ENCODE measurements at regions not wholly inside any gene's neighbourhood (a gene's known extent, or its start where the extent isn't known, plus 50 kb on each side); places are given as distances from the start of the nearest gene placed in this dataset.

- TF ChIP-seq CTCF (IDR thresholded peaks at IDR 0.05; ENCODE audit: extremely low read depth, low read depth, low read length), result no peak
- no peak overlapping the region for H3K27ac ChIP-seq (ENCODE audit: low read depth, low read length)
- no peak overlapping the region for H3K4me3 ChIP-seq (ENCODE audit: insufficient read depth, low read length)
- no peak overlapping the region for H3K4me2 ChIP-seq (ENCODE audit: insufficient read depth, low read length)
- no peaks in the 10 kb centered on the region for H3K27me3 ChIP-seq (ENCODE audit: insufficient read depth, low read length)
- H3K79me2 ChIP-seq (ENCODE audit: insufficient read depth, low read length), result no peaks in the 10 kb centered on the region
- peaks cover 2% of the 10 kb centered on the region for H3K9me3 ChIP-seq (ENCODE audit: low read depth, low read length)
- DNase-seq (ENCODE audit: insufficient read length, low spot score, missing footprints), result no peak
- no peaks in the 10 kb centered on the region for H4K20me1 ChIP-seq (ENCODE audit: insufficient read depth, low read length)
- no peaks in the 10 kb centered on the region for H3K4me1 ChIP-seq (ENCODE audit: insufficient read depth, low read length)
- no peak overlapping the region for H2AFZ ChIP-seq (ENCODE audit: low read length)
- no peaks in the 10 kb centered on the region for H3K36me3 ChIP-seq (ENCODE audit: insufficient read depth, low read length)
Observed at GRCh38 chr2:5588601-5589000, 103.6 kb upstream of the SOX11 start.

- Histone ChIP-seq H3K36me3 (ENCODE audit: insufficient read depth, low read length) (no peaks in the 10 kb centered on the region), H2AFZ (ENCODE audit: low read length) (no peak overlapping the region), H3K27ac (ENCODE audit: low read depth, low read length) (no peak overlapping the region), H3K4me2 (ENCODE audit: insufficient read depth, low read length) (no peak overlapping the region), H3K9me3 (ENCODE audit: low read depth, low read length) (peaks cover 2% of the 10 kb centered on the region), H3K27me3 (ENCODE audit: insufficient read depth, low read length) (no peaks in the 10 kb centered on the region), H3K4me3 (ENCODE audit: insufficient read depth, low read length) (no peak overlapping the region), H4K20me1 (ENCODE audit: insufficient read depth, low read length) (no peaks in the 10 kb centered on the region), H3K79me2 (ENCODE audit: insufficient read depth, low read length) (no peaks in the 10 kb centered on the region), H3K4me1 (ENCODE audit: insufficient read depth, low read length) (no peaks in the 10 kb centered on the region)
- no peak for DNase-seq (ENCODE audit: insufficient read length, low spot score, missing footprints)
- TF ChIP-seq CTCF (IDR thresholded peaks at IDR 0.05; ENCODE audit: extremely low read depth, low read depth, low read length), result no peak
Observed at GRCh38 chr2:5589183-5589582, 103.0 kb upstream of the SOX11 start.

GRCh38 chr2:5590886-5591285, 101.3 kb upstream of the SOX11 start:
- Histone ChIP-seq H3K9me3 (ENCODE audit: low read depth, low read length) (peaks cover 2% of the 10 kb centered on the region), H3K4me2 (ENCODE audit: insufficient read depth, low read length) (no peak overlapping the region), H3K27ac (ENCODE audit: low read depth, low read length) (no peak overlapping the region), H3K4me1 (ENCODE audit: insufficient read depth, low read length) (no peaks in the 10 kb centered on the region), H3K36me3 (ENCODE audit: insufficient read depth, low read length) (no peaks in the 10 kb centered on the region), H4K20me1 (ENCODE audit: insufficient read depth, low read length) (no peaks in the 10 kb centered on the region), H3K79me2 (ENCODE audit: insufficient read depth, low read length) (no peaks in the 10 kb centered on the region), H3K27me3 (ENCODE audit: insufficient read depth, low read length) (no peaks in the 10 kb centered on the region), H3K4me3 (ENCODE audit: insufficient read depth, low read length) (no peak overlapping the region), H2AFZ (ENCODE audit: low read length) (no peak overlapping the region)
- no peak for DNase-seq (ENCODE audit: insufficient read length, low spot score, missing footprints)
- TF ChIP-seq CTCF (IDR thresholded peaks at IDR 0.05; ENCODE audit: extremely low read depth, low read depth, low read length), result no peak

- H3K27me3 ChIP-seq (ENCODE audit: insufficient read depth, low read length), result no peaks in the 10 kb centered on the region
- no peak overlapping the region for H2AFZ ChIP-seq (ENCODE audit: low read length)
- no peak for TF ChIP-seq CTCF (IDR thresholded peaks at IDR 0.05; ENCODE audit: extremely low read depth, low read depth, low read length)
- no peaks in the 10 kb centered on the region for H3K4me1 ChIP-seq (ENCODE audit: insufficient read depth, low read length)
- no peaks in the 10 kb centered on the region for H3K36me3 ChIP-seq (ENCODE audit: insufficient read depth, low read length)
- no peak overlapping the region for H3K27ac ChIP-seq (ENCODE audit: low read depth, low read length)
- no peaks in the 10 kb centered on the region for H3K79me2 ChIP-seq (ENCODE audit: insufficient read depth, low read length)
- H3K9me3 ChIP-seq (ENCODE audit: low read depth, low read length), result peaks cover 5% of the 10 kb centered on the region
- H4K20me1 ChIP-seq (ENCODE audit: insufficient read depth, low read length), result no peaks in the 10 kb centered on the region
- DNase-seq (ENCODE audit: insufficient read length, low spot score, missing footprints), result no peak
- H3K4me2 ChIP-seq (ENCODE audit: insufficient read depth, low read length), result no peak overlapping the region
- no peak overlapping the region for H3K4me3 ChIP-seq (ENCODE audit: insufficient read depth, low read length)
Observed at GRCh38 chr2:5592916-5593315, 99.3 kb upstream of the SOX11 start.
